Skeletal muscle cell (primary cell): ENCODE measurements at regions not wholly inside any gene's neighbourhood (a gene's known extent, or its start where the extent isn't known, plus 50 kb on each side); places are given as distances from the start of the nearest gene placed in this dataset.

Experiments used
- DNase-seq: peaks from one replicate; pipeline ENCODE4 v3.0.0-alpha.2; 2010; ENCODE audit warnings: low read depth
- H3K4me3 ChIP-seq: 2 replicates; pipeline ENCODE4 v1.5.1; 2011; ENCODE audit warnings: low read depth, mild to moderate bottlenecking, control low read depth, low read length, moderate library complexity

- no peak overlapping the region for H3K4me3 ChIP-seq
- no peak for DNase-seq
Observed at GRCh38 chr1:94736073-94736472, 84.1 kb upstream of the SLC44A3 start.

DNA sequence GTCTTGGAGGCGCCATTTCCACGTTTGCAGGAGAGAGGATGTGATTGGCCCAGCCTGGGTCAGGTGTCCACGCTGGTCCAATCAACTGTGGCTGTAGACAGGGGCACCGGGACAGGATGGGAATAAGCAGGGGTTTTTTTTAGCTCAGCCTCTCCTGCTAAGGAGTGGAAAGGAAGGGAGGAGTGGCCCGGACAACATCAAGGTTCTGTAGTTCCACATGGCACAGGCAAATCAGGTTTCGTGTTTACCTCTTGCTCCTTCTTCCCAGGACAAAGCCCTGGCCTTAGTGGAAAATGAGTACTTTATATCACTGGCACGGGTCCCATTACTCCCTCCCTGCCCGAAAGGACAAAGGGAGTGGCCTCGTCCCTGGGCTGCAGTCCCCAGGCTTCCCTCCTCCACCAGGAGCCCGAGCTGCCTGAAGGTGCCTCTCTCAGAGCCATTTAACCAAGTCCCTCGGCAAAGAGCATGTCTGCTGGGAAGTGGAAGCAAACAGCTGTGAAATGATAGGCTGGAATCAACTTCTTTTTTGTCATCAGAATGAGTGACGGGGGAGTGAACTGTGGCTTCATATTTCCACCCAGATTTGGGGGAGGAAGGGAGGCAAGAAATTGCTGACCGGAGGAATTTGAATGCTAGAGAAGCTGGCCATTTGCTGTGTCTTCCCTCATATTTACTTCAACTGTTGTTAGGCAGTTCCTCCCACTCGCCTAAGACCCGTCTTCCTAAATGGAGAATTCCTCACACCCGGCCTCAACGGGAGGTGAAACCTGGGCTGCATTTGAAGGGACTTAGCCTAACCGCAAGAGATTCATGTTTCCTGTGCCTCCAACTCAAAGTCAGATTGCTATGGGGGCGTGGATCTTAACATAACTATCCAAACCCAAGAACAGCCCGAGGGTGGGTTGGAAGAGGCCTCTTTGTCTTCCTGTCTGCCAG, 84.9 kb upstream of the SLC44A3 start:
- DNase-seq, result peak; percentile 76
- no peak overlapping the region for H3K4me3 ChIP-seq

GRCh38 chr1:94731891-94732290, 88.3 kb upstream of the SLC44A3 start:
- DNase-seq, result no peak
- H3K4me3 ChIP-seq, result no peak overlapping the region

DNA sequence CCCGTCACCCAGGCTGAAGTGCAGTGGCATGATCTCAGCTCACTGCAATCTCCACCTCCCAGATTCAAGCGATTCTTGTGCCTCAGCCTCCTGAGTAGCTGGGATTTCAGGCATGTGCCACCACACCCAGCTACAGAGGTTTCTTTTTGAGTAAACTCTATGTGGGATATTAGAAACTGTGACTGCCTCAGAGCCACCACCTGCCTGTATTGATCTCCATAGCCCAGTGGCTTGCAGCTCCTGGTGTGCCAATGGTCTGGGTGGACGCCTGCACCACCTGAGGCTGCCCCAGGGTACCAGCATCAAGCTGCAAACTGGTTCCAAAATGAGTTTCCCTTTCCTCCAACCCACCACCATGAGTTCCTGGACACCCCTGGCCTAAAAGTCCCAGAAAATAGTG, 89.7 kb upstream of the SLC44A3 start:
- no peak overlapping the region for H3K4me3 ChIP-seq
- no peak for DNase-seq

DNA sequence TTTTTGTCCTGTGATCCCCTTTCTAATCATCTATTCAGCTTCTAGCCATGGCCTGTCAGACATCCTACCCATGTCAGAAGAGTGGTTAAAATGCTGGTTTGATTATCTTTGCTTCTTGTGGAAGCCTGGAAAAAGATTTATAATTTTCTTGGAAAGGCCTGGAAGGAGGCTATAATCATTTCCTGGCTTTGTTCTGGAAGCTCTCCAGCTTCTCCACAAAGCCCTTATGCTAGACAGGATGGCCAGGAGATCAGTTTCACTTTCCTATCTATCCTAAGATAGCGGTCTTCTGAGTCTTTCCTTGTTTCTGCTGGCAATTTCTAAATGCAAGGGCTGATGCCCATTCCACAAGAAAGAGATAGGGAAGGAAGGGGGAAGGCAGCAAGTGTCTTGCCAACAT, 90.9 kb upstream of the SLC44A3 start:
- H3K4me3 ChIP-seq, result no peak overlapping the region
- peak; percentile 63 for DNase-seq

- no peak overlapping the region for H3K4me3 ChIP-seq
- peak; percentile 81 for DNase-seq
Observed at GRCh38 chr1:94727846-94728715, 92.1 kb upstream of the SLC44A3 start.

- no peak for DNase-seq
Observed at GRCh38 chr1:94726981-94727685, 93.0 kb upstream of the SLC44A3 start.

GRCh38 chr1:94725566-94725965, 94.6 kb upstream of the SLC44A3 start:
- DNase-seq, result no peak
- no peak overlapping the region for H3K4me3 ChIP-seq

More at GRCh38 chr1:94726981-94727685, 93.0 kb upstream of the SLC44A3 start:
- H3K4me3 ChIP-seq, result no peak overlapping the region

- no peak overlapping the region for H3K4me3 ChIP-seq
- peak; percentile 52 for DNase-seq
Observed at GRCh38 chr1:94723894-94724293, 96.3 kb upstream of the SLC44A3 start.

DNA sequence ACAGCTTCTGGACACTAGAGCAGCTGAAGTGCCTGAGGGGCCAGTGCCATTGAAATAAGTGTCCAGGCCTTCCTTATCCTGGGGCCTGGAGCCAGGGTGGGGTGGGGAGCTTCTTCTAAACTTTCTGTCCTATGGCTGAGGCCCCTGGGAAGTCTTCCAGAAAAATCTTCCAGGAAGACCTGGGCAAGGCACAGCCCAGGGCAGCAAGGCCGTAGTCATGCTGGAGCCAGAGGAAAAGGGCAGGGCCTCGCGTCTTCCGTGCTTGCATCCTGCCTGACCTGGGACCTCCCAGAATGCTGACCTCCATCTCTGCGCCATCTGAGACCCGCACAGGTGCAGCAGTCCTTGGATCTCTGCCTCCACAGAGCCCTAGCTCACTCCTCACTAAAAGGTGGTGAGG, 96.7 kb upstream of the SLC44A3 start:
- no peak overlapping the region for H3K4me3 ChIP-seq
- DNase-seq, result no peak

DNA sequence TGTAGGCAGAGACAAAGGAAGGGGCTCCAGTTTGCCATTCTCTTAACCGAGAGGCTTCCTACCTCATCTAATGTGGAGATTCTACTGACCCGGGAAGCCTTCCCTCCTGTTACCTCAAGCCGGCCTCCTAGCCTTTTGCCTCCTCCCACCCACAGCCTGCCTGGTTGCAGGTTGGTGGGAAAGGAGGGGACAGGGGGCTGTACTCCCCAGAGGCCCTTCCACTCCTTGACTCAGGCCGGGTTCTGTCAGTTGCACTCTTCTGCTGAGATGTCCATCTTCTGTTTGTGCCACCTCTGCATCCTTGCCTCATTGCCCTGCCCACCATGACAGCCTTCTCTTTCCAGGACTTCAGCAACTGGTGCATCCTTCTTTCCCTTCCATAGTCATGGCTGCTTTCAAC, 98.0 kb upstream of the SLC44A3 start:
- DNase-seq, result no peak
- no peak overlapping the region for H3K4me3 ChIP-seq

DNA sequence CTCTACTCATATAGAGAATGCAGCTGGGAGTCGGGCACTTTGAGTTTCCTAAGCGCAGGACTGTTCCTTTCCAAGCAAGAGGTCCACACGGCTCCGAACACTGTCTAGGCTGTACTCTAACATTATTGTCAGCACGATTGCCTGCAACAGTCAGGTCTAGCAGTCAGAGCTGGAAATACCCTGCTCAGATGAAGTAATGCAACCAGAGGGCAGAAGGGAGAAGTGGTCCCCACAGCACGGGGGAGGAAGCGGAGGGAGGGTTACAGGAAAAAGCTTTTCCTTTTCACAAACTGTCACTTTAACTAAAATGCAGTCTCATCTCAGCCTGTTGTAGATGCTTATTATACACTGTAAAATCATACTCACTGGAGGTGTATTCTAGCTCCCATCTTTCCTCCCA, 98.9 kb upstream of the SLC44A3 start:
- no peak for DNase-seq

GRCh38 chr1:94719926-94720793, 100.0 kb upstream of the SLC44A3 start:
- H3K4me3 ChIP-seq, result no peak overlapping the region
- DNase-seq, result no peak

More for the DNA sequence above, 98.9 kb upstream of the SLC44A3 start:
- H3K4me3 ChIP-seq, result no peak overlapping the region

GRCh38 chr1:94716965-94717364, 103.2 kb upstream of the SLC44A3 start:
- no peak for DNase-seq
- H3K4me3 ChIP-seq, result no peak overlapping the region

- DNase-seq, result no peak
- no peak overlapping the region for H3K4me3 ChIP-seq
Observed at GRCh38 chr1:94715321-94715720, 104.8 kb upstream of the SLC44A3 start.

- DNase-seq, result no peak
- H3K4me3 ChIP-seq, result no peak overlapping the region
Observed at GRCh38 chr1:94714552-94714951, 105.6 kb upstream of the SLC44A3 start.

DNA sequence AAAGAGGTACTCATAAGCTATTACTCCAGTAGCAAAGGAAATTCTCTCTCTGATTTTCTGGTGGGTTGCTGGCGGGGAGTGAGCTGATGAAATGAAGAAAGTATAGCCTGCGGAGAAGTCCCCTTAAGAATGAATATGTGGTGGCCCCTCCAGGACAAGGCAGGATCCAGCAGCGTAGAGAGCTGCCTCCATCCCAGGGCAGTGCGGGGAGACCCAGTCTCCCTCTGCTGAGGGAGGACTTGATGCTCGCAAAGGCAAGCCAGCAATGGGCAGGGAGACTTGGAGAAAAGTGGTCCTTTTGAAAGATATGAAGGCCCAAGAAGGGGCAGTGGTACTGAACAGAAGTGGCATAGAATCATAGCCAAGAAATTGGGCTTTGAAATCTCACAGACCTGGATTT, 106.0 kb upstream of the SLC44A3 start:
- DNase-seq, result no peak
- H3K4me3 ChIP-seq, result no peak overlapping the region

GRCh38 chr1:94713472-94714141, 106.5 kb upstream of the SLC44A3 start:
- H3K4me3 ChIP-seq, result no peak overlapping the region

More at GRCh38 chr1:94713472-94714141, 106.5 kb upstream of the SLC44A3 start:
- peak; percentile 97 for DNase-seq
